B cell (primary cell): ENCODE measurements at regions not wholly inside any gene's neighbourhood (a gene's known extent, or its start where the extent isn't known, plus 50 kb on each side); places are given as distances from the start of the nearest gene placed in this dataset.

Source experiments
- ATAC-seq: fragments of 200-7000 bp; cut with Tn5 transposase; one replicate; pipeline ENCODE4 v1.10.0; 2021; ENCODE audit warnings: low read depth, mild to moderate bottlenecking, moderate number of reproducible peaks, moderate library complexity
- CTCF ChIA-PET: fragments of 350-600 bp; sonication (Branson Sonifier 250); formaldehyde crosslinking; loops from one replicate; lab custom pipeline; 2021; ENCODE audit warnings: antibody characterized with exemption, inconsistent platforms; lab: Charles Lee
- POLR2A ChIA-PET: fragments of 350-600 bp; sonication (Branson Sonifier 250); formaldehyde crosslinking; loops from one replicate; lab custom pipeline; 2021; ENCODE audit warnings: antibody characterized with exemption; lab: Charles Lee
- DNase-seq: peaks from one replicate; pipeline ENCODE4 v3.0.0; 2013
- H2AFZ ChIP-seq: 2 replicates; pipeline ENCODE4 v1.6.1; 2012; ENCODE audit warnings: mild to moderate bottlenecking, low read depth, low read length; ENCODE audit not compliant: insufficient read depth, poor library complexity, severe bottlenecking
- H3K27ac ChIP-seq, 2 donors: 1 replicate in 1 of 2; 2 replicates in 1 of 2; pipeline ENCODE4 v1.5.1; 2012 to 2013; ENCODE audit warnings: low read length in 2 of 2, mild to moderate bottlenecking in 2 of 2, moderate library complexity in 1 of 2
- H3K27me3 ChIP-seq, 4 experiments: fragments of 200-600 bp in 1 of 4; sonication (generic) in 1 of 4; replicated peaks in 1 of 4; 1 replicate in 2 of 4; 2 replicates in 2 of 4; pipeline versions ENCODE4 v1.6.1 to v1.7.0; 2013 to 2016; ENCODE audit warnings: low read length in 3 of 4, mild to moderate bottlenecking in 2 of 4, mixed read lengths in 1 of 4, moderate library complexity in 1 of 4; ENCODE audit not compliant: insufficient read depth in 4 of 4, control insufficient read depth in 3 of 4; ENCODE audit errors: control extremely low read depth in 1 of 4
- H3K36me3 ChIP-seq, 2 experiments: replicated peaks in 1 of 2; 1 replicate in 1 of 2; 2 replicates in 1 of 2; pipeline versions ENCODE4 v1.6.1 to v1.7.1; 2013; ENCODE audit warnings: low read length in 1 of 2; ENCODE audit not compliant: insufficient read depth in 2 of 2, control insufficient read depth in 1 of 2; ENCODE audit errors: control extremely low read depth in 1 of 2, extremely low read depth in 1 of 2
- H3K4me1 ChIP-seq, 2 donors: fragments of 200-600 bp in 1 of 2; sonication (generic) in 1 of 2; 1 replicate in 1 of 2; 2 replicates in 1 of 2; pipeline versions ENCODE4 v1.5.1 to v1.6.1; 2013 to 2017; ENCODE audit warnings: low read length in 2 of 2; ENCODE audit not compliant: control insufficient read depth in 2 of 2, insufficient read depth in 2 of 2
- H3K4me2 ChIP-seq: replicated peaks from 2 replicates; pipeline ENCODE3; 2012; ENCODE audit warnings: mild to moderate bottlenecking, low read depth, low read length; ENCODE audit not compliant: poor library complexity, severe bottlenecking
- H3K4me3 ChIP-seq, 5 experiments: fragments of 200-600 bp in 1 of 5; sonication (generic) in 1 of 5; 1 replicate in 3 of 5; 2 replicates in 2 of 5; pipeline versions ENCODE4 v1.5.1 to v1.7.0; 2011 to 2016; ENCODE audit warnings: low read length in 4 of 5, mild to moderate bottlenecking in 4 of 5, low read depth in 2 of 5, control low read depth in 1 of 5, moderate library complexity in 1 of 5; ENCODE audit not compliant: insufficient read depth in 1 of 5; ENCODE audit errors: control extremely low read depth in 1 of 5, extremely low read depth in 1 of 5
- H3K79me2 ChIP-seq: fragments of 200-600 bp; sonication (generic); one replicate; pipeline ENCODE4 v1.6.0; 2016; ENCODE audit warnings: low read length; ENCODE audit not compliant: control insufficient read depth, insufficient read depth
- H3K9ac ChIP-seq: fragments of 200-600 bp; sonication (generic); 2 replicates; pipeline ENCODE4 v1.6.1; 2017; ENCODE audit warnings: mild to moderate bottlenecking, low read length, moderate library complexity
- H3K9me3 ChIP-seq, 3 donors: one replicate each; pipeline versions ENCODE4 v1.6.1 to v1.7.1; 2013; ENCODE audit warnings: low read length in 2 of 3; ENCODE audit not compliant: control insufficient read depth in 2 of 3, insufficient read depth in 1 of 3; ENCODE audit errors: control extremely low read depth in 1 of 3
- H4K20me1 ChIP-seq: 2 replicates; pipeline ENCODE4 v1.6.0; 2012; ENCODE audit warnings: mild to moderate bottlenecking, low read length; ENCODE audit not compliant: insufficient read depth, control insufficient read depth, poor library complexity, severe bottlenecking
- H3K27ac Mint-ChIP-seq: one replicate; pipeline ENCODE4 v1.8.0; 2021; ENCODE audit warnings: mixed read lengths
- H3K27me3 Mint-ChIP-seq: one replicate; pipeline ENCODE4 v1.8.0; 2021; ENCODE audit warnings: mixed read lengths
- H3K4me1 Mint-ChIP-seq: one replicate; pipeline ENCODE4 v1.8.0; 2021; ENCODE audit warnings: mixed read lengths
- H3K4me3 Mint-ChIP-seq: one replicate; pipeline ENCODE4 v1.8.0; 2021; ENCODE audit warnings: mixed read lengths
- H3K9me3 Mint-ChIP-seq: one replicate; pipeline ENCODE4 v1.8.0; 2022; ENCODE audit warnings: mixed read lengths; ENCODE audit not compliant: insufficient read depth
- EZH2 ChIP-seq: IDR thresholded peaks from 2 replicates; pipeline ENCODE4 v1.6.1; 2012; ENCODE audit warnings: borderline replicate concordance, low read depth, mild to moderate bottlenecking, moderate library complexity, low read length; ENCODE audit not compliant: insufficient read depth, poor library complexity, severe bottlenecking
- WGBS: methylation state at CpG from one replicate; pipeline ENCODE4 v1.1.5; 2013; ENCODE audit warnings: missing lambda C conversion rate; ENCODE audit not compliant: insufficient coverage; 5-methylcytosine and 5-hydroxymethylcytosine counted together
- intact Hi-C: fragments of 100-400 bp; cut with micrococcal nuclease; formaldehyde crosslinking; loops from one replicate; pipeline ENCODE4 v1.10.0; 2022
- TF ChIP-seq, protein P1 (sequence below): fragments of 200-600 bp; IDR thresholded peaks from one replicate; pipeline ENCODE4 v1.8.0; 2022; ENCODE audit warnings: antibody characterized with exemption, mild to moderate bottlenecking

DNA sequence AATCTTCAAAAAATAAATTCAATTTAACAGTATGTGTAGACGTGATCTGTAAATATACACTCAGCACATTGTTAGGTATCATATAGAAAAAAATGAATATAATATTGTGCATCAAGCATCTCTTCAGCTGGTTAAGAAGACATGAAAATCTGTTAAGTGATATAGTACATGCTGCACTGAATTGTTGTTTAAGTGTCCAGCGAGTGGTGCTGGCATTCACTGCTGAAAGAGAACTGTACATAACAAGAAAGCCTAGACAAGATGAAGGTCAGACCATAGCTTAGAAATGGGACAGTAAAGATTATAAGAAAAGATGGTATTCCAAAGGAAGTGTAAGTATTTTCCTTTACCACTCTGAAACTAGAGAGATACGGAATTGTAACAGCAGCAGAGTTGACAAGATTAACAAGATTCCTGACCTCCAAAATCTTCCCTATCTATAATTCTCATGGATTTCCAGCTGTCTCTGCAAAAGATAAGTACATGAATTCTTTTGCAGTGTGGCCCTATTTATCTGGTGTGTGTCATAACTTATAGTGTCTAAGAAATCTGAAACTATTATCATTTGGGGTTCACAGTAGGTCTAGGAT lies 198.6 kb downstream of the FLRT2 start:
- no peak overlapping the region for H3K27ac Mint-ChIP-seq
- no peaks in the 10 kb centered on the region for H4K20me1 ChIP-seq
- H3K9ac ChIP-seq, result no peak overlapping the region
- H3K4me2 ChIP-seq, result no peak overlapping the region
- no peaks in the 10 kb centered on the region for H3K4me1 Mint-ChIP-seq
- no peak overlapping the region for H3K4me3 Mint-ChIP-seq
- H3K4me3 ChIP-seq, result no peak overlapping the region
- no peaks in the 10 kb centered on the region for H3K27me3 Mint-ChIP-seq
- intact Hi-C loops, result no loop called here
- TF ChIP-seq EZH2, result no peak
- TF ChIP-seq, protein P1, sequence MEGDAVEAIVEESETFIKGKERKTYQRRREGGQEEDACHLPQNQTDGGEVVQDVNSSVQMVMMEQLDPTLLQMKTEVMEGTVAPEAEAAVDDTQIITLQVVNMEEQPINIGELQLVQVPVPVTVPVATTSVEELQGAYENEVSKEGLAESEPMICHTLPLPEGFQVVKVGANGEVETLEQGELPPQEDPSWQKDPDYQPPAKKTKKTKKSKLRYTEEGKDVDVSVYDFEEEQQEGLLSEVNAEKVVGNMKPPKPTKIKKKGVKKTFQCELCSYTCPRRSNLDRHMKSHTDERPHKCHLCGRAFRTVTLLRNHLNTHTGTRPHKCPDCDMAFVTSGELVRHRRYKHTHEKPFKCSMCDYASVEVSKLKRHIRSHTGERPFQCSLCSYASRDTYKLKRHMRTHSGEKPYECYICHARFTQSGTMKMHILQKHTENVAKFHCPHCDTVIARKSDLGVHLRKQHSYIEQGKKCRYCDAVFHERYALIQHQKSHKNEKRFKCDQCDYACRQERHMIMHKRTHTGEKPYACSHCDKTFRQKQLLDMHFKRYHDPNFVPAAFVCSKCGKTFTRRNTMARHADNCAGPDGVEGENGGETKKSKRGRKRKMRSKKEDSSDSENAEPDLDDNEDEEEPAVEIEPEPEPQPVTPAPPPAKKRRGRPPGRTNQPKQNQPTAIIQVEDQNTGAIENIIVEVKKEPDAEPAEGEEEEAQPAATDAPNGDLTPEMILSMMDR, result no peak
- ATAC-seq (no peak), DNase-seq (no peak)
- H3K79me2 ChIP-seq, result no peaks in the 10 kb centered on the region
- no peak overlapping the region for H3K27ac ChIP-seq
- no peaks in the 10 kb centered on the region for H3K4me1 ChIP-seq
- no peaks in the 10 kb centered on the region for H3K27me3 ChIP-seq
- H3K9me3 Mint-ChIP-seq, result peaks cover 2% of the 10 kb centered on the region
- ChIA-PET CTCF (no interaction called here), POLR2A (no interaction called here)
- WGBS, result 91% methylated on average over 1 of the region's 3 CpGs
- no peak overlapping the region for H2AFZ ChIP-seq
- no peaks in the 10 kb centered on the region for H3K9me3 ChIP-seq
- H3K36me3 ChIP-seq, result no peaks in the 10 kb centered on the region

GRCh38 chr14:85714069-85714468 lies 184.1 kb downstream of the FLRT2 start:
- H3K4me1 ChIP-seq, result no peaks in the 10 kb centered on the region
- H2AFZ ChIP-seq, result no peak overlapping the region
- no peaks in the 10 kb centered on the region for H3K36me3 ChIP-seq
- H3K4me3 ChIP-seq, result no peak overlapping the region
- H3K4me1 Mint-ChIP-seq, result no peaks in the 10 kb centered on the region
- H3K27ac ChIP-seq, result no peak overlapping the region
- ChIA-PET CTCF (no interaction called here), POLR2A (no interaction called here)
- H3K4me3 Mint-ChIP-seq, result no peak overlapping the region
- H3K27me3 Mint-ChIP-seq, result no peaks in the 10 kb centered on the region
- H3K9me3 Mint-ChIP-seq, result peaks cover 2% of the 10 kb centered on the region
- ATAC-seq (no peak), DNase-seq (no peak)
- peaks cover 0 to 6% (median 0%) of the 10 kb centered on the region in 3 donors for H3K9me3 ChIP-seq
- WGBS, result no CpG with 5 or more reads among the region's 1 CpG
- no peaks in the 10 kb centered on the region for H3K79me2 ChIP-seq
- intact Hi-C loops, result no loop called here
- no peak overlapping the region for H3K9ac ChIP-seq
- H4K20me1 ChIP-seq, result no peaks in the 10 kb centered on the region
- TF ChIP-seq, protein P1, result no peak
- TF ChIP-seq EZH2, result no peak
- no peak overlapping the region for H3K27ac Mint-ChIP-seq
- H3K4me2 ChIP-seq, result no peak overlapping the region
- no peaks in the 10 kb centered on the region for H3K27me3 ChIP-seq
